ENCODE measurements at regions not wholly inside any gene's neighbourhood (a gene's known extent, or its start where the extent isn't known, plus 50 kb on each side); places are given as distances from the start of the nearest gene placed in this dataset.

GRCh38 chr18:24658302-24658701 is 197.9 kb downstream of the HRH4 start:
- Histone ChIP-seq H3K9me3 (ENCODE audit: control insufficient read depth in 1 of 2, low read length in 2 of 2) (no peaks in the 10 kb centered on the region), H3K4me3 (ENCODE audit: low read depth in 1 of 2, low read length in 2 of 2) (no peak overlapping the region), H3K27me3 (ENCODE audit: low read depth, low read length) (no peaks in the 10 kb centered on the region), H3K27ac (ENCODE audit: low read length) (no peak overlapping the region), H3K36me3 (ENCODE audit: control insufficient read depth in 1 of 2, insufficient read depth in 2 of 2, low read length in 2 of 2) (no peaks in the 10 kb centered on the region), H3K4me1 (ENCODE audit: control insufficient read depth in 1 of 2, insufficient read depth in 2 of 2, low read length in 2 of 2) (no peaks in the 10 kb centered on the region)

- Histone ChIP-seq H3K9me3 (ENCODE audit: control insufficient read depth in 1 of 2, low read length in 2 of 2) (no peaks in the 10 kb centered on the region), H3K27ac (ENCODE audit: low read length) (peak overlapping the region; percentile 48), H3K36me3 (ENCODE audit: control insufficient read depth in 1 of 2, insufficient read depth in 2 of 2, low read length in 2 of 2) (no peaks in the 10 kb centered on the region), H3K27me3 (ENCODE audit: low read depth, low read length) (no peaks in the 10 kb centered on the region), H3K4me1 (ENCODE audit: control insufficient read depth in 1 of 2, insufficient read depth in 2 of 2, low read length in 2 of 2) (no peaks in the 10 kb centered on the region), H3K4me3 (ENCODE audit: low read depth in 1 of 2, low read length in 2 of 2) (peak overlapping the region; percentile 37 to 76)
These were observed 199.6 kb downstream of the HRH4 start for GRCh38 chr18:24659827-24660720.

- Histone ChIP-seq H3K27ac (ENCODE audit: low read length) (peak overlapping the region; percentile 48), H3K27me3 (ENCODE audit: low read depth, low read length) (no peaks in the 10 kb centered on the region), H3K4me3 (ENCODE audit: low read depth in 1 of 2, low read length in 2 of 2) (no peak overlapping the region)
These were observed 200.5 kb downstream of the HRH4 start for GRCh38 chr18:24660956-24661355.

GRCh38 chr18:24662412-24662821 is 202.0 kb downstream of the HRH4 start:
- no peaks in the 10 kb centered on the region for H3K36me3 ChIP-seq (ENCODE audit: control insufficient read depth in 1 of 2, insufficient read depth in 2 of 2, low read length in 2 of 2)
- no peaks in the 10 kb centered on the region for H3K4me1 ChIP-seq (ENCODE audit: control insufficient read depth in 1 of 2, insufficient read depth in 2 of 2, low read length in 2 of 2)
- H3K27ac ChIP-seq (ENCODE audit: low read length), result no peak overlapping the region
- no peaks in the 10 kb centered on the region for H3K9me3 ChIP-seq (ENCODE audit: control insufficient read depth in 1 of 2, low read length in 2 of 2)
- H3K4me3 ChIP-seq (ENCODE audit: low read depth in 1 of 2, low read length in 2 of 2), result no peak overlapping the region
- no peaks in the 10 kb centered on the region for H3K27me3 ChIP-seq (ENCODE audit: low read depth, low read length)

More at GRCh38 chr18:24660956-24661355, 200.5 kb downstream of the HRH4 start:
- H3K4me1 ChIP-seq (ENCODE audit: control insufficient read depth in 1 of 2, insufficient read depth in 2 of 2, low read length in 2 of 2), result no peaks in the 10 kb centered on the region
- H3K9me3 ChIP-seq (ENCODE audit: control insufficient read depth in 1 of 2, low read length in 2 of 2), result no peaks in the 10 kb centered on the region
- no peaks in the 10 kb centered on the region for H3K36me3 ChIP-seq (ENCODE audit: control insufficient read depth in 1 of 2, insufficient read depth in 2 of 2, low read length in 2 of 2)

GRCh38 chr18:24663026-24663425 is 202.6 kb downstream of the HRH4 start:
- no peaks in the 10 kb centered on the region for H3K27me3 ChIP-seq (ENCODE audit: low read depth, low read length)
- no peaks in the 10 kb centered on the region for H3K36me3 ChIP-seq (ENCODE audit: control insufficient read depth in 1 of 2, insufficient read depth in 2 of 2, low read length in 2 of 2)
- no peaks in the 10 kb centered on the region for H3K9me3 ChIP-seq (ENCODE audit: control insufficient read depth in 1 of 2, low read length in 2 of 2)
- no peak overlapping the region for H3K27ac ChIP-seq (ENCODE audit: low read length)
- H3K4me1 ChIP-seq (ENCODE audit: control insufficient read depth in 1 of 2, insufficient read depth in 2 of 2, low read length in 2 of 2), result no peaks in the 10 kb centered on the region
- H3K4me3 ChIP-seq (ENCODE audit: low read depth in 1 of 2, low read length in 2 of 2), result no peak overlapping the region

GRCh38 chr18:24669015-24669414 is 208.6 kb downstream of the HRH4 start:
- no peak overlapping the region for H3K4me3 ChIP-seq (ENCODE audit: low read depth in 1 of 2, low read length in 2 of 2)

GRCh38 chr18:24669502-24669901 is 209.1 kb downstream of the HRH4 start:
- Histone ChIP-seq H3K27me3 (ENCODE audit: low read depth, low read length) (no peaks in the 10 kb centered on the region), H3K4me3 (ENCODE audit: low read depth in 1 of 2, low read length in 2 of 2) (no peak overlapping the region), H3K9me3 (ENCODE audit: control insufficient read depth in 1 of 2, low read length in 2 of 2) (no peaks in the 10 kb centered on the region), H3K27ac (ENCODE audit: low read length) (no peak overlapping the region), H3K36me3 (ENCODE audit: control insufficient read depth in 1 of 2, insufficient read depth in 2 of 2, low read length in 2 of 2) (no peaks in the 10 kb centered on the region), H3K4me1 (ENCODE audit: control insufficient read depth in 1 of 2, insufficient read depth in 2 of 2, low read length in 2 of 2) (no peaks in the 10 kb centered on the region)

More at GRCh38 chr18:24669015-24669414, 208.6 kb downstream of the HRH4 start:
- no peaks in the 10 kb centered on the region for H3K4me1 ChIP-seq (ENCODE audit: control insufficient read depth in 1 of 2, insufficient read depth in 2 of 2, low read length in 2 of 2)
- H3K9me3 ChIP-seq (ENCODE audit: control insufficient read depth in 1 of 2, low read length in 2 of 2), result no peaks in the 10 kb centered on the region
- H3K27me3 ChIP-seq (ENCODE audit: low read depth, low read length), result no peaks in the 10 kb centered on the region
- no peaks in the 10 kb centered on the region for H3K36me3 ChIP-seq (ENCODE audit: control insufficient read depth in 1 of 2, insufficient read depth in 2 of 2, low read length in 2 of 2)
- no peak overlapping the region for H3K27ac ChIP-seq (ENCODE audit: low read length)

- no peaks in the 10 kb centered on the region for H3K27me3 ChIP-seq (ENCODE audit: low read depth, low read length)
- H3K4me3 ChIP-seq (ENCODE audit: low read depth in 1 of 2, low read length in 2 of 2), result no peak overlapping the region
These were observed 211.9 kb downstream of the HRH4 start for GRCh38 chr18:24672165-24672941.

GRCh38 chr18:24674200-24674599 is 213.8 kb downstream of the HRH4 start:
- Histone ChIP-seq H3K9me3 (ENCODE audit: control insufficient read depth in 1 of 2, low read length in 2 of 2) (no peaks in the 10 kb centered on the region), H3K4me3 (ENCODE audit: low read depth in 1 of 2, low read length in 2 of 2) (no peak overlapping the region), H3K27me3 (ENCODE audit: low read depth, low read length) (no peaks in the 10 kb centered on the region), H3K27ac (ENCODE audit: low read length) (no peak overlapping the region), H3K4me1 (ENCODE audit: control insufficient read depth in 1 of 2, insufficient read depth in 2 of 2, low read length in 2 of 2) (no peaks in the 10 kb centered on the region), H3K36me3 (ENCODE audit: control insufficient read depth in 1 of 2, insufficient read depth in 2 of 2, low read length in 2 of 2) (no peaks in the 10 kb centered on the region)

More at GRCh38 chr18:24672165-24672941, 211.9 kb downstream of the HRH4 start:
- Histone ChIP-seq H3K36me3 (ENCODE audit: control insufficient read depth in 1 of 2, insufficient read depth in 2 of 2, low read length in 2 of 2) (no peaks in the 10 kb centered on the region), H3K4me1 (ENCODE audit: control insufficient read depth in 1 of 2, insufficient read depth in 2 of 2, low read length in 2 of 2) (no peaks in the 10 kb centered on the region), H3K9me3 (ENCODE audit: control insufficient read depth in 1 of 2, low read length in 2 of 2) (no peaks in the 10 kb centered on the region), H3K27ac (ENCODE audit: low read length) (no peak overlapping the region)

GRCh38 chr18:24674605-24675004 is 214.2 kb downstream of the HRH4 start:
- Histone ChIP-seq H3K4me1 (ENCODE audit: control insufficient read depth in 1 of 2, insufficient read depth in 2 of 2, low read length in 2 of 2) (no peaks in the 10 kb centered on the region), H3K27ac (ENCODE audit: low read length) (no peak overlapping the region), H3K9me3 (ENCODE audit: control insufficient read depth in 1 of 2, low read length in 2 of 2) (no peaks in the 10 kb centered on the region), H3K27me3 (ENCODE audit: low read depth, low read length) (no peaks in the 10 kb centered on the region), H3K36me3 (ENCODE audit: control insufficient read depth in 1 of 2, insufficient read depth in 2 of 2, low read length in 2 of 2) (no peaks in the 10 kb centered on the region), H3K4me3 (ENCODE audit: low read depth in 1 of 2, low read length in 2 of 2) (no peak overlapping the region)

GRCh38 chr18:24677011-24677410 is 216.6 kb downstream of the HRH4 start:
- no peaks in the 10 kb centered on the region for H3K36me3 ChIP-seq (ENCODE audit: control insufficient read depth in 1 of 2, insufficient read depth in 2 of 2, low read length in 2 of 2)
- no peak overlapping the region for H3K27ac ChIP-seq (ENCODE audit: low read length)
- H3K27me3 ChIP-seq (ENCODE audit: low read depth, low read length), result no peaks in the 10 kb centered on the region
- no peak overlapping the region for H3K4me3 ChIP-seq (ENCODE audit: low read depth in 1 of 2, low read length in 2 of 2)
- H3K4me1 ChIP-seq (ENCODE audit: control insufficient read depth in 1 of 2, insufficient read depth in 2 of 2, low read length in 2 of 2), result no peaks in the 10 kb centered on the region
- H3K9me3 ChIP-seq (ENCODE audit: control insufficient read depth in 1 of 2, low read length in 2 of 2), result peaks cover 0 to 7% of the 10 kb centered on the region in 2 donors

Measured in muscle layer of duodenum (tissue), 2 donors.